Heart right ventricle (tissue), 16 donors: ENCODE measurements at regions not wholly inside any gene's neighbourhood (a gene's known extent, or its start where the extent isn't known, plus 50 kb on each side); places are given as distances from the start of the nearest gene placed in this dataset.

Experiments used
- ATAC-seq, 8 donors: fragments of 200-7000 bp; cut with Tn5 transposase; one replicate each; pipeline ENCODE4 v1.9.1; 2020; ENCODE audit warnings: mild to moderate bottlenecking in 8 of 8, moderate library complexity in 8 of 8, moderate number of reproducible peaks in 1 of 8
- DNase-seq, 2 donors: peaks; one replicate each; pipeline ENCODE4 v3.0.0-alpha.2; 2020
- H3K27ac ChIP-seq, 10 donors: fragments of 200-600 bp; sonication (generic) in 2 of 10; one replicate each; pipeline versions ENCODE4 v1.5.0 to v1.8.0; 2020 to 2022; ENCODE audit warnings: mild to moderate bottlenecking in 3 of 10
- H3K27me3 ChIP-seq, 7 donors: fragments of 200-600 bp; one replicate each; pipeline ENCODE4 v1.8.0; 2021 to 2022; ENCODE audit warnings: mild to moderate bottlenecking in 2 of 7
- H3K36me3 ChIP-seq, 9 donors: fragments of 200-600 bp; sonication (generic) in 1 of 9; one replicate each; pipeline versions ENCODE4 v1.5.0 to v1.8.0; 2020 to 2022; ENCODE audit warnings: mild to moderate bottlenecking in 2 of 9
- H3K4me1 ChIP-seq, 9 donors: fragments of 200-600 bp; sonication (generic) in 1 of 9; one replicate each; pipeline versions ENCODE4 v1.5.0 to v1.8.0; 2020 to 2022; ENCODE audit warnings: mild to moderate bottlenecking in 4 of 9
- H3K4me3 ChIP-seq, 10 donors: fragments of 200-600 bp; sonication (generic) in 2 of 10; one replicate each; pipeline versions ENCODE4 v1.5.0 to v1.8.0; 2020 to 2022; ENCODE audit warnings: mild to moderate bottlenecking in 7 of 10, moderate library complexity in 2 of 10
- H3K9me3 ChIP-seq, 11 donors: fragments of 200-600 bp in 10 of 11; sonication (generic) in 2 of 11; one replicate each; pipeline versions ENCODE4 v1.5.0 to v1.8.0; 2013 to 2022; ENCODE audit warnings: mild to moderate bottlenecking in 2 of 11, control low read depth in 1 of 11, moderate library complexity in 1 of 11
- CTCF ChIP-seq, 9 donors: fragments of 200-600 bp; sonication (generic) in 2 of 9; IDR thresholded peaks; one replicate each; pipeline versions ENCODE4 v1.5.0 to v1.8.0; 2021 to 2022; ENCODE audit warnings: antibody characterized with exemption in 9 of 9, mild to moderate bottlenecking in 5 of 9, moderate library complexity in 1 of 9
- WGBS, 2 donors: extraction: QIAGEN DNeasy Blood & Tissue Kit; methylation state at CpG; one replicate each; pipeline ENCODE4 v1.1.7; 2013; ENCODE audit warnings: inconsistent platforms in 1 of 2; 5-methylcytosine and 5-hydroxymethylcytosine counted together
- intact Hi-C, 10 donors: fragments of 100-400 bp; cut with DNase I; formaldehyde crosslinking; loops; one replicate each; pipeline versions ENCODE4 v1.11.1 to v1.14.2; 2022
- donor health status: Arrhythmogenic right ventricular cardiomyopathy.
- donor health status: ischemic (EF 13 %, LVEDD 7.1; RV severe dilation, severe dysfunction).
- donor health status: healthy with polysubstance abuse.
- donor health status: DM: no; HTN: yes; CAD: no.
- donor health status: DM: no; HTN: no; CAD: no.
- donor health status: ischemic (EF 25% LVEDD 6.9; RV normal size, moderate dysfunction).
- donor health status: ischemic (EF 25% LVEDD 5.7; RV mildly dilated, moderate dysfunction).
- donor health status: healthy.
- donor health status: DM: yes; HTN: yes; CAD: no.
- donor health status: Ischemic cardiomyopathy.
- donor health status: ischemic (EF 35%, LVEDD 5.7; RV mildly dilated, moderate dysfunction).
- donor health status: nonischemic (EF 11% LVEDD 7.7; RV severe dilation, severe dysfunction).
- donor health status: DM: yes; HTN: yes; CAD: no.
- donor health status: PGD.
- donor health status: ischemic (EF 29% LVEDD 5.4; RV normal size, mild dysfunction).
- donor health status: nonischemic (EF 23%, LVEDD 6.1; RV moderate dilation, normal function).

GRCh38 chr12:125198652-125199051 is 133.4 kb downstream of the AACS start:
- Histone ChIP-seq H3K4me1 (peaks cover 0 to 3% (median 0%) of the 10 kb centered on the region in 9 donors), H3K9me3 (peaks cover 0 to 25% (median 3%) of the 10 kb centered on the region in 11 donors), H3K36me3 (no peaks in the 10 kb centered on the region), H3K27ac (no peak overlapping the region), H3K4me3 (no peak overlapping the region), H3K27me3 (peaks cover 0 to 29% (median 24%) of the 10 kb centered on the region in 7 donors)
- no peak for ATAC-seq
- intact Hi-C loops: no loop called here
- TF ChIP-seq CTCF (IDR thresholded peaks at IDR 0.05): no peak
- WGBS, 2 donors: 34 to 38% methylated on average over 4 of the region's 4 CpGs
- DNase-seq: no peak

- Histone ChIP-seq H3K4me1 (no peaks in the 10 kb centered on the region), H3K4me3 (no peak overlapping the region), H3K9me3 (peaks cover 0 to 25% (median 3%) of the 10 kb centered on the region in 11 donors), H3K27ac (no peak overlapping the region), H3K36me3 (no peaks in the 10 kb centered on the region), H3K27me3 (peaks cover 0 to 20% (median 13%) of the 10 kb centered on the region in 7 donors)
- intact Hi-C loops: no loop called here
- ATAC-seq (no peak), DNase-seq (no peak)
- TF ChIP-seq CTCF (IDR thresholded peaks at IDR 0.05): no peak
- 90 to 91% methylated on average over 3 of the region's 3 CpGs for whole genome bisulfite sequencing, 2 donors
Observed at GRCh38 chr12:125201090-125201489, 135.9 kb downstream of the AACS start.

GRCh38 chr12:125201940-125202339 is 136.7 kb downstream of the AACS start:
- no peak for DNase-seq
- H3K4me1 ChIP-seq: no peaks in the 10 kb centered on the region
- no peak overlapping the region for H3K4me3 ChIP-seq
- peaks cover 0 to 25% (median 3%) of the 10 kb centered on the region in 11 donors for H3K9me3 ChIP-seq
- no peak for TF ChIP-seq CTCF (IDR thresholded peaks at IDR 0.05)
- WGBS, 2 donors: 67 to 78% methylated on average over 2 of the region's 2 CpGs
- no peak for ATAC-seq
- H3K36me3 ChIP-seq: no peaks in the 10 kb centered on the region
- peaks cover 0 to 25% (median 19%) of the 10 kb centered on the region in 7 donors for H3K27me3 ChIP-seq
- no peak overlapping the region for H3K27ac ChIP-seq
- intact Hi-C loops: no loop called here

GRCh38 chr12:125202421-125202820 is 137.2 kb downstream of the AACS start:
- Histone ChIP-seq H3K4me1 (no peaks in the 10 kb centered on the region), H3K36me3 (no peaks in the 10 kb centered on the region), H3K4me3 (no peak overlapping the region), H3K27ac (no peak overlapping the region), H3K27me3 (peaks cover 0 to 29% (median 21%) of the 10 kb centered on the region in 7 donors), H3K9me3 (peaks cover 0 to 25% (median 3%) of the 10 kb centered on the region in 11 donors)
- intact Hi-C loops: no loop called here
- TF ChIP-seq CTCF (IDR thresholded peaks at IDR 0.05): no peak
- WGBS, 2 donors: 74 to 90% methylated on average over 1 of the region's 1 CpG
- DNase-seq (no peak), ATAC-seq (no peak)
